ENCODE measurements at regions not wholly inside any gene's neighbourhood (a gene's known extent, or its start where the extent isn't known, plus 50 kb on each side); places are given as distances from the start of the nearest gene placed in this dataset.

- intact Hi-C loops (cut with micrococcal nuclease) = no loop called here
- Histone ChIP-seq H3K9me3 (replicated peaks) (no peaks in the 10 kb centered on the region), H3K36me3 (no peaks in the 10 kb centered on the region), H3K27me3 (ENCODE audit: low read depth) (no peaks in the 10 kb centered on the region), H3K4me3 (no peak overlapping the region), H3K27ac (replicated peaks) (no peak overlapping the region), H3K4me1 (no peaks in the 10 kb centered on the region)
- no peak for TF ChIP-seq CTCF (IDR thresholded peaks at IDR 0.05; ENCODE audit: borderline replicate concordance)
- no peak for DNase-seq
Measured at GRCh38 chr5:28499766-28500290, 1461.4 kb upstream of the CDH9 start.

GRCh38 chr5:28495876-28496275, 1457.5 kb upstream of the CDH9 start:
- no peak for TF ChIP-seq CTCF (IDR thresholded peaks at IDR 0.05; ENCODE audit: borderline replicate concordance)
- Histone ChIP-seq H3K36me3 (no peaks in the 10 kb centered on the region), H3K27ac (replicated peaks) (no peak overlapping the region), H3K4me3 (no peak overlapping the region), H3K27me3 (ENCODE audit: low read depth) (no peaks in the 10 kb centered on the region), H3K4me1 (no peaks in the 10 kb centered on the region), H3K9me3 (replicated peaks) (peaks cover 10% of the 10 kb centered on the region)
- intact Hi-C loops (cut with micrococcal nuclease) = no loop called here
- no peak for DNase-seq

GRCh38 chr5:28493456-28493855, 1455.1 kb upstream of the CDH9 start:
- no peak overlapping the region for H3K4me3 ChIP-seq
- H3K36me3 ChIP-seq = no peaks in the 10 kb centered on the region
- peaks cover 10% of the 10 kb centered on the region for H3K9me3 ChIP-seq (replicated peaks)
- no peak for DNase-seq
- intact Hi-C loops (cut with micrococcal nuclease) = no loop called here
- H3K27me3 ChIP-seq (ENCODE audit: low read depth) = no peaks in the 10 kb centered on the region
- no peak for TF ChIP-seq CTCF (IDR thresholded peaks at IDR 0.05; ENCODE audit: borderline replicate concordance)
- H3K4me1 ChIP-seq = no peaks in the 10 kb centered on the region
- no peak overlapping the region for H3K27ac ChIP-seq (replicated peaks)

- Histone ChIP-seq H3K36me3 (no peaks in the 10 kb centered on the region), H3K9me3 (replicated peaks) (peaks cover 21% of the 10 kb centered on the region), H3K4me1 (no peaks in the 10 kb centered on the region), H3K27me3 (ENCODE audit: low read depth) (no peaks in the 10 kb centered on the region), H3K4me3 (no peak overlapping the region), H3K27ac (replicated peaks) (no peak overlapping the region)
- no peak for DNase-seq
- TF ChIP-seq CTCF (IDR thresholded peaks at IDR 0.05; ENCODE audit: borderline replicate concordance) = no peak
- intact Hi-C loops (cut with micrococcal nuclease) = no loop called here
Measured at GRCh38 chr5:28488752-28489151, 1450.4 kb upstream of the CDH9 start.

GRCh38 chr5:28483327-28484025, 1445.1 kb upstream of the CDH9 start:
- Histone ChIP-seq H3K9me3 (replicated peaks) (peaks cover 10% of the 10 kb centered on the region), H3K4me3 (no peak overlapping the region), H3K4me1 (no peaks in the 10 kb centered on the region), H3K27ac (replicated peaks) (no peak overlapping the region), H3K36me3 (no peaks in the 10 kb centered on the region), H3K27me3 (ENCODE audit: low read depth) (no peaks in the 10 kb centered on the region)
- no peak for DNase-seq
- TF ChIP-seq CTCF (IDR thresholded peaks at IDR 0.05; ENCODE audit: borderline replicate concordance) = no peak
- intact Hi-C loops (cut with micrococcal nuclease) = no loop called here

All from left ventricle myocardium inferior (tissue), 1 donor.